Upper lobe of left lung (tissue), 4 donors: ENCODE measurements at regions not wholly inside any gene's neighbourhood (a gene's known extent, or its start where the extent isn't known, plus 50 kb on each side); places are given as distances from the start of the nearest gene placed in this dataset.

Experiments used
- CTCF ChIP-seq, 6 experiments: fragments of 450-650 bp in 4 of 6; fragments of 200-600 bp in 2 of 6; sonication (generic) in 2 of 6; IDR thresholded peaks; one replicate each; pipeline ENCODE4 v1.5.1; 2016 to 2019; ENCODE audit warnings: antibody characterized with exemption in 6 of 6
- EP300 ChIP-seq, 4 donors: sonication (generic); formaldehyde crosslinking; IDR thresholded peaks; one replicate each; pipeline ENCODE4 v1.5.1; 2017; ENCODE audit warnings: antibody characterized with exemption in 4 of 4, control low read depth in 2 of 4
- POLR2AphosphoS5 ChIP-seq, 2 donors: sonication (generic); formaldehyde crosslinking; IDR thresholded peaks; one replicate each; pipeline ENCODE4 v1.5.1; 2017; ENCODE audit warnings: antibody characterized with exemption in 2 of 2

- no peak for TF ChIP-seq CTCF (IDR thresholded peaks at IDR 0.05)
- TF ChIP-seq POLR2AphosphoS5 (IDR thresholded peaks at IDR 0.05), result no peak
- no peak for TF ChIP-seq EP300 (IDR thresholded peaks at IDR 0.05)
Observed at GRCh38 chrX:117134983-117135382, 672.2 kb upstream of the CT83 start.
